Stimulated activated naive CD4-positive, alpha-beta T cell treated with Interleukin-2 at 50 U/mL for 16 hours (primary cell): ENCODE measurements at regions not wholly inside any gene's neighbourhood (a gene's known extent, or its start where the extent isn't known, plus 50 kb on each side); places are given as distances from the start of the nearest gene placed in this dataset.

Experiments used
- DNase-seq: peaks from one replicate; lab custom pipeline; 2025; lab: John Stamatoyannopoulos, UW

- no peak for DNase-seq
Measured at GRCh38 chr12:41891226-41891625, 253.4 kb downstream of the GXYLT1 start.

- DNase-seq = no peak
Measured at GRCh38 chr12:41888285-41888684, 256.4 kb downstream of the GXYLT1 start.

- DNase-seq = no peak
Measured at GRCh38 chr12:41881891-41882805, 262.5 kb downstream of the GXYLT1 start.

DNA sequence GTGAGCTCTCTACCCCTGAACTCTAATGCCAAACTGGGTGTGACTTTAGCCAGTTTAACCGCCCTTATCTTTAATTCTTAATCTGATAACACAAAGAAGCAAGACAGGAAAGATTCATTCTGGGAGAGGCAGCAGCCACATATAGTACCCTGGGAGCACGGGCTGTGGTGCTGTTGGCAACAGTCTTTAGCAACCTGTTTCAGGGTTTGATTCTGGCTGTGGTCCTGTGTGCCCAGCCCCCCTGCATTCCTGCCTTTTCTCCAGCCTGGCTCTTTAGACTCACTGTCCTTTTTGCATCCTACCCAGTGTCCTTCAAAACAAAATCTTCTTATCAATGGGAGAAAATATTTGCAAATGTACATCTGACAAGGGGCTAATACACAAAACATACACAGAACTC lies 275.2 kb downstream of the GXYLT1 start:
- DNase-seq = no peak

DNA sequence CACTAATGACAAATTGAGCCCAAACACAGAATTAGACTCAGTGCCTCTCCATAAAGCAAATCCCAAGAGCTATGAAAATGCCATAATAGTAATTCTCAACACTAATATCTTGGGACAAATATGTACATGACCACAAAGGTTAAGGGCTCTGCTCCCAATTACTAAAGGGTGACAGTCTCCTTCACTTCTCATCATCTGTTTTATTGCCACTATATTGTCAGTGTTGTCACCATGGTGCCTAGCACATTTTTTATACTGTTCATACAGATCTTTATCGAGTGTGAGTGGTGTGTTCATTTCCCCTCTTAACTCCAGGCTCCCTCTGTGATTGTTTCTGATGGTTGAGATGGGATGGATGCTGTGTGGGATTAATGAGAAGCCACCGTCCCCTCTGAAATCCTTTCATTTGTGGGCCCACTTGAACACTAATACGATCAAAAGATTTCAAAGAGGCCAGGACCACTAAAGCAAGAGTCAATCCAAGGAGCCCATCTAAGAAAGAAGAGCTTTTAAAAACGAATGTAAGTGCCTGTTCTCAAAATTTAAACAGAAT lies 277.7 kb downstream of the GXYLT1 start:
- DNase-seq = no peak

DNA sequence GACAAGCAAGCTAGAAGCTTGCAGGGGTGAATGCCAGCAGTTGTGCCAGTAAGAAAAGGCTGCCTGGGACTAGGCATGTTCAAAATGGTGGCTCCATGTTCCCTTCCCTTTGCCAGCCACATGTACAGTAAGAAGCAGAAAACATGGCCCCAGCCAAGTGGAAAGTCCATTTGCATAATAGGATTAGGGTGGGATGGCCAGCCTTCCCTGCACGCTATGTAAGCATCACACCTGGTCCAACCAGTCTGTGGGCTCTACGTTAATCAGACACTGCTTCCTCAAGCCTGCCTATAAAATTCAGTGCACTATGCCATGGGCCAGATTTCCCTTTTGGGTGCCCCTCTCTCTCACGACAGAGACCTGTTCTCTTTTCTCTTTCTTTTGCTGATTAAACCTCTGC lies 288.4 kb downstream of the GXYLT1 start:
- no peak for DNase-seq

GRCh38 chr12:41850046-41850445 lies 294.6 kb downstream of the GXYLT1 start:
- no peak for DNase-seq

DNA sequence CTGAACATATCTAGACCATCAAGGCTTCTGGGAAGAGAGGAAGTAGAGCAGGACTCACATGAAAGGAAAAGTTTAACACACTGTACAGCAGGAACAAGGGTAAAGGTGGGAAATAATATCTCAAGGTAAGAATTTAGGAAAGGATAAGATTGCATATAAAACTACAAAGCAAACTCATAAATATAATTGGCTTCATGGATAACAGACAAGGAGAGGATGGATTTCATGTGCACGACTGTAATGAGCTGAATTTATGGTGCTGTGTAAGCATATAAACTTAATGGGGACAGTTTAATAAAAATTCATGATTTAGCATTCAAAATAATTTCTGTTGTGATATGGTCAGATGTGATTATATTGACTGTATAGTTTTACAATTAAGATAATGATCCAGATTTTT lies 298.0 kb downstream of the GXYLT1 start:
- DNase-seq = no peak

- DNase-seq = no peak
Measured at GRCh38 chr12:41836416-41836815, 308.3 kb downstream of the GXYLT1 start.

GRCh38 chr12:41835556-41835955 lies 309.1 kb downstream of the GXYLT1 start:
- DNase-seq = no peak

- DNase-seq = no peak
Measured at GRCh38 chr12:41819948-41820347, 324.7 kb downstream of the GXYLT1 start.

DNA sequence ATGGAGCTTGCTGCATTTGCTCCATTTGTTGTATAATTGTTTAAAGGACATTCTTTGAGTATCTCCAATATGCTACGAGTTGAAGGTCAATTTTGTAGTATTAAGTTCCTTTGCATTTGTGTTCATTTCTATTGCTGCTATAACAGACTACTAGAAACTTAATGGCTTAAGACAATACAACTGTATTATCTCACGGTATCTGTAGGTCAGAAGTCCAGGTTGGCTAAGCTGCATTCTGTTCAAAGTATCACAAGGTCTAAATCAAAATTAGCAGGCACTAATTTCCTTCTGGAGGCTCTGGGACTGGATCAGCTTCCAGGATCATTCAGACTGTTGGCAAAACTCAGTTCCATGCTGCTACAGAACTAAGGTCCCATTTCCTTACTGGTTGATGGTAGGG lies 340.6 kb downstream of the GXYLT1 start:
- DNase-seq = no peak

- no peak for DNase-seq
Measured at GRCh38 chr12:41802803-41803202, 341.9 kb downstream of the GXYLT1 start.

GRCh38 chr12:41801261-41801660 lies 343.4 kb downstream of the GXYLT1 start:
- no peak for DNase-seq

GRCh38 chr12:41799671-41800070 lies 345.0 kb downstream of the GXYLT1 start:
- no peak for DNase-seq

DNA sequence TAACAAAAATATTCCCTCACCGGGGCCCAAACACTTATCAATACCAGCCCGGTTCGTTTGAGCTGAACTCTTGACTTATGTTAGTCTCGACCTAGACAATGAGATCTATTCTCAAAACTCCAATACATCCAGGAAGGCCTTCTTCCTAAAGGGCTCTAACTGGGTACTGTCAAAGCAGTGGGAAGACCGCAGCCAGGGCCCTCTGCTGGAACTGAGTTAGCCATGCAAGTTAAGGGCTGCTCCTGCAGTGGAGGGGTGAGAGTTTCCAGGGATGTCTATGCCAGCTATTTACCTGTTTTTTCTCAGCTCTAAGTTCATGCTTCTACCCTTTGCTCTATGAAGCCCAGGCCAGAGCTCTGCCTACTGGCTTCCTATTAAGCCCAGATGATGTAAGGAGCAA lies 348.8 kb downstream of the GXYLT1 start:
- DNase-seq = no peak

DNA sequence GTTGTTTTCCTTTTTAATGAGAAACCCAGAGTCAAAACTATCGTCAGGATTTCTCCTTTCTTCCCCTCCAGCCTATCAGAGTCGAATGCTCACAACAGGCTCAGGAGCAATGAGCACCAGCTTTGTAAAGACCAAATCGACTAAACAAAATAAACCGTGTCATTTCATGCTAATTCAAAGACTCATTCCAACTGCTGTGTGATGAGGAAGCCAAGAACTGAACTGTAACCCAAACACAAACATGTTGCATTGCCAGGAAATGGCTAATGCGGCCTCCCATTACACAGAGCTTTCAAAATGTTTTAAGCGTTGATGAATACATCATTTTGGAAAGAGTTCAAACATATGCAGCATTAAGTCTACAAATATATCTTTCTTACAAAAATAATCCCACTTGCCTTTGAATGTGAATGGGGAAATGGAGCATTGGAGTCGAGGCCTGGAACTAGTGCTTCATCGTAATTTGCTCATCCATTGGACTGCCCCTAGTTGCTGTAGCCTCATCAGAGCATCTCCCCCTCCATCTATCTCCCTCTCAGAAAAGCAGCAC lies 349.5 kb downstream of the GXYLT1 start:
- no peak for DNase-seq

- no peak for DNase-seq
Measured at GRCh38 chr12:41794336-41794735, 350.3 kb downstream of the GXYLT1 start.

GRCh38 chr12:41784957-41785356 lies 359.7 kb downstream of the GXYLT1 start:
- DNase-seq = no peak

DNA sequence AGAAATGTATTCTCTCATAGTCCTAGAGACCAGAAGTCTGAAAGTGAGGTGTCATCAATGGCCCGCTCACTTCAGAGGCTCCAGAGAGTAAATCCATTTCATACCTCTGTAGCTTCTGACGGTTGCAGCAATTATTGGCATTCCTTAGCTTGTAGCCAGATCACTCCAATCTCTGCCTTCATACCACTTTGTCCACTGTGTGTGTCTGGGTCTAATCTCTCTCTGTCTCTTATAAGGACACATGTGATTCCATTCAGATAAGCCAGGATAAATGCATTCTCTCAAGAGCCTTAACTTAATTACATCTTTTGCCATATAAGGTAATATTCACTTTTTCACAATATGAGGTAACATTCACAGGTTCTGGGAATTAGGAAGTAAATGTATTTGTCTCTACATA lies 365.7 kb downstream of the GXYLT1 start:
- no peak for DNase-seq

DNA sequence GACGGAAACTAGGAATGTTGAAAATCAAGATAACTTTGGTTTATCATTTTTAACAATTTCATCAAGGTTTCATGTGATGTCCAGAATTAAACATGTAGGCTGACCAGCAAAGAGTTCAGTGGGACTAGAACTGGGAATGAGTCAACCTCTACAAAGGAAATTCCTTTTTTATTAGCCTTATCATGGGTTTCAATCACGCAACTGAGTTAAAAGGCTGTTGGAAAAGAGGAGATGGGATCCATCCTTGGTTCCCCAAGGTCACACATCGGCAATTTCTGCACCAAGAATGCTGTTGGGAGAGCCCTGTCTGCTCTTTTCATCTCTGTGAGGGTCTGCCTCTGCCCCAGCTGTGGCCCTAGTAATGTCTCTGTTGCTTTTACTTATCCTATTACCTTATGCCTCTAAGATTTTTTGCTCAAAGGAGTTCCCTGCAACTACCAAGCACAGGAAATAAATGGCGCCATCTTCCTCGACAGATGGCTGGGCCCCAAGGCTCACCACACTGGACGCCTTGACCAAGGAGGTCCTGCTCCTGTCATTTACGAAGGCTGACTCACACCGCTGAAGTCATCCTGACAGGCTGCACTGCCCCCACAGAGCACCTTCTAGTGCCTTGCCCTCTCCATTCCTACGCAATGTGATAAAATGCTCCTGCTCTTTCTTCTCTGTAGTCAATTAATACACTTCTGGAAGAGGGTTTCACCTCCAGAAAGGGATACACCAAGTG lies 367.4 kb downstream of the GXYLT1 start:
- DNase-seq = no peak

DNA sequence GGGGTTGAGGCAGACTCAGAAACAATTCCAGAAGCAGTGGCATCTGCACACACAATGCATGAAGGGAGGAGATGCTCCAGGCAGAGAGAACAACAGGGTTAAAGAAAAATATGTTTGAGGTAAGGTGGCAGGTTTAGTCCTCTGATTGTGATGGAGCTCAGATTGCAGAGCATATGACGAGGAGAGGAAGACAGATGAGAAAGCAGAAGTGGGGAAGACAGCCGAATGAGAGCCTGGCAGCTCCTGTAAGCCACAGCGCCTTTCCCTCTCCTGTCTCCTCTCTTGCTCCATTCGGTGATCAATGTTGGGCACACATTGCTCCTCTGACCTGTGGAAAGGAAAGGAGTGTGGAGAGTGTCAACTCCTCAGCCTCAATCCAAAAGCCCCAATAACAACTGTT lies 372.2 kb downstream of the GXYLT1 start:
- no peak for DNase-seq

DNA sequence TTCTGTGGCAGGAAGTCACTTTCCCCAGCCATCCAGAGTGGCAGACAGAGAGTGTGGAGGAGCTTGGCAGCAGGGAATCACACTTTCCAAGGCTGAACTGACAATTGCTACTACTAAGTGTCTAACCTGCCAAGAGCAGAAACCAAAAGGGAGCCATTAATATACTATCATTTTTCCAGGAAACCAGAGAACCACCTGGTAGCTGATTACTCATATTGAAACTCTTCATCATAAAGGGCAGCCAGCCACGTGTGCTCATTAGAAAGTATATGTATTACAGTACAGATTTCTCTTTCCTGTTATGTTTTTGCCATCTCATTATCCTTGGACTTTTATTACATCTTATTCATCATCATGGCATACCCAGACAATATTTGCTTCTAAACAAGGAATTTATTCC lies 374.9 kb downstream of the GXYLT1 start:
- DNase-seq = no peak
